Mesenchymal stem cell (in vitro differentiated cells and primary cell): ENCODE measurements at regions not wholly inside any gene's neighbourhood (a gene's known extent, or its start where the extent isn't known, plus 50 kb on each side); places are given as distances from the start of the nearest gene placed in this dataset.

Source experiments
- DNase-seq: peaks from one replicate; pipeline ENCODE4 v3.0.0-alpha.2; 2013
- H2AFZ ChIP-seq: one replicate; pipeline ENCODE4 v1.6.1; 2013; ENCODE audit warnings: low read depth, mild to moderate bottlenecking, control low read depth, inconsistent platforms, low read length, moderate library complexity
- H2AK5ac ChIP-seq: 2 replicates; pipeline ENCODE4 v1.6.1; 2013; ENCODE audit warnings: low read length, moderate library complexity, mild to moderate bottlenecking, inconsistent platforms; ENCODE audit not compliant: severe bottlenecking
- H2BK120ac ChIP-seq: one replicate; pipeline ENCODE4 v1.6.1; 2013; ENCODE audit warnings: low read depth, mild to moderate bottlenecking, inconsistent platforms, low read length, moderate library complexity
- H2BK12ac ChIP-seq, 2 experiments: one replicate each; pipeline ENCODE4 v1.6.1; 2013; ENCODE audit warnings: inconsistent platforms in 2 of 2, low read length in 2 of 2, mild to moderate bottlenecking in 2 of 2, moderate library complexity in 2 of 2, control low read depth in 1 of 2
- H2BK15ac ChIP-seq: one replicate; pipeline ENCODE4 v1.6.1; 2013; ENCODE audit warnings: mild to moderate bottlenecking, low read depth, inconsistent platforms; ENCODE audit not compliant: poor library complexity, severe bottlenecking
- H2BK5ac ChIP-seq: 2 replicates; pipeline ENCODE4 v1.6.1; 2013; ENCODE audit warnings: low read depth, mild to moderate bottlenecking, low read length, control low read depth, inconsistent platforms; ENCODE audit not compliant: poor library complexity, severe bottlenecking
- H3K14ac ChIP-seq, 2 experiments: one replicate each; pipeline ENCODE4 v1.6.1; 2013; ENCODE audit warnings: inconsistent platforms in 2 of 2, low read length in 2 of 2, control low read depth in 1 of 2, mild to moderate bottlenecking in 1 of 2, moderate library complexity in 1 of 2
- H3K18ac ChIP-seq, 2 experiments: one replicate each; pipeline ENCODE4 v1.6.1; 2013; ENCODE audit warnings: inconsistent platforms in 2 of 2, low read length in 2 of 2, control low read depth in 1 of 2, low read depth in 1 of 2, mild to moderate bottlenecking in 1 of 2
- H3K23ac ChIP-seq, 2 experiments: one replicate each; pipeline ENCODE4 v1.6.1; 2013; ENCODE audit warnings: inconsistent platforms in 2 of 2, low read length in 2 of 2, mild to moderate bottlenecking in 2 of 2, moderate library complexity in 2 of 2, control low read depth in 1 of 2
- H3K27ac ChIP-seq: 2 replicates; pipeline ENCODE4 v1.5.1; 2013; ENCODE audit warnings: mild to moderate bottlenecking, moderate library complexity, low read length, control low read depth, inconsistent platforms; ENCODE audit not compliant: poor library complexity, severe bottlenecking
- H3K27me3 ChIP-seq, 2 experiments: 2 replicates each; pipeline versions ENCODE4 v1.6.1 to v1.7.0; 2013; ENCODE audit warnings: low read length in 2 of 2, mild to moderate bottlenecking in 2 of 2, moderate library complexity in 2 of 2, control low read depth in 1 of 2, inconsistent platforms in 1 of 2; ENCODE audit not compliant: control insufficient read depth in 1 of 2, insufficient read depth in 1 of 2
- H3K36me3 ChIP-seq, 2 experiments: 2 replicates each; pipeline versions ENCODE4 v1.6.1 to v1.7.0; 2013; ENCODE audit warnings: low read length in 2 of 2, control low read depth in 1 of 2, inconsistent platforms in 1 of 2, low read depth in 1 of 2, mild to moderate bottlenecking in 1 of 2; ENCODE audit not compliant: insufficient read depth in 2 of 2, control insufficient read depth in 1 of 2
- H3K4ac ChIP-seq, 2 experiments: one replicate each; pipeline ENCODE4 v1.6.1; 2013; ENCODE audit warnings: inconsistent platforms in 2 of 2, low read length in 2 of 2, mild to moderate bottlenecking in 2 of 2, moderate library complexity in 2 of 2, control low read depth in 1 of 2, low read depth in 1 of 2
- H3K4me1 ChIP-seq: 2 replicates; pipeline ENCODE4 v1.6.1; 2013; ENCODE audit warnings: low read depth, low read length, control low read depth; ENCODE audit not compliant: control insufficient read depth, insufficient read depth
- H3K4me2 ChIP-seq: 2 replicates; pipeline ENCODE4 v1.6.1; 2013; ENCODE audit warnings: low read length, mild to moderate bottlenecking, inconsistent platforms; ENCODE audit not compliant: poor library complexity, severe bottlenecking
- H3K4me3 ChIP-seq, 2 experiments: 2 replicates each; pipeline versions ENCODE4 v1.5.1 to v1.7.0; 2013; ENCODE audit warnings: low read length in 2 of 2, mild to moderate bottlenecking in 2 of 2, control low read depth in 1 of 2, low read depth in 1 of 2; ENCODE audit not compliant: insufficient read depth in 1 of 2
- H3K79me1 ChIP-seq: replicated peaks from 2 replicates; pipeline ENCODE4 v1.6.1; 2013; ENCODE audit warnings: mild to moderate bottlenecking, control low read depth, low read length, inconsistent platforms; ENCODE audit not compliant: poor library complexity, severe bottlenecking
- H3K9ac ChIP-seq: 2 replicates; pipeline ENCODE4 v1.7.0; 2013; ENCODE audit warnings: mild to moderate bottlenecking, low read length, moderate library complexity
- H3K9me3 ChIP-seq: 2 replicates; pipeline ENCODE4 v1.7.0; 2013; ENCODE audit warnings: mild to moderate bottlenecking, low read length; ENCODE audit not compliant: control insufficient read depth
- H4K8ac ChIP-seq: one replicate; pipeline ENCODE4 v1.6.1; 2013; ENCODE audit warnings: inconsistent platforms, mild to moderate bottlenecking, low read length, moderate library complexity
- H4K91ac ChIP-seq: one replicate; pipeline ENCODE4 v1.6.1; 2013; ENCODE audit warnings: mild to moderate bottlenecking, low read length, inconsistent platforms
- WGBS: methylation state at CpG from one replicate; pipeline ENCODE4 v1.1.7; 2013; ENCODE audit warnings: mixed read lengths; 5-methylcytosine and 5-hydroxymethylcytosine counted together

DNA sequence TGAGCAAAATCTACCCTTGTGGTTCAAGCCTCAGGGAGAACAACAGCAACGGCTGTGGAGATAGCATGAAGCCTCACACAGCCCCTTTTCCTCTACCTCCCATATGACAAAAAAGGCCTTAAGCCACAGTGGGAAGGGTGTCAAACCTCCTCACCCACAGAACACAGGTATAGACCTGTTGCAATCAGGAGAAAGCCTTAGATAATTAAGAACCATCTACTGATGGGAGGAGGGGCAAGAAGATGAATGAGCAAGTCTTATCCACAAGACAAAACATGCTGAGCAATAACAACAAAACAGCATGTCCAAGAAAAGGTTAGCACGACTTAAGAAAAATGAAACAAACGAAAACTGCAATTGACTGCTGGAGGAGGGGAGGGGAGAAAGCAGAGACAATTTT lies 272.9 kb upstream of the BCHE start:
- Histone ChIP-seq H2BK15ac (no peak overlapping the region), H2AFZ (no peak overlapping the region), H3K14ac (no peak overlapping the region), H4K8ac (no peak overlapping the region), H2AK5ac (no peak overlapping the region), H3K9ac (no peak overlapping the region), H3K79me1 (no peaks in the 10 kb centered on the region), H3K23ac (no peak overlapping the region), H3K27me3 (no peaks in the 10 kb centered on the region), H3K18ac (no peak overlapping the region), H2BK120ac (peak overlapping the region; percentile 73), H3K4me3 (no peak overlapping the region), H3K9me3 (peaks cover 5% of the 10 kb centered on the region), H4K91ac (no peak overlapping the region), H3K27ac (no peak overlapping the region), H3K4me1 (no peaks in the 10 kb centered on the region), H3K36me3 (no peaks in the 10 kb centered on the region), H2BK12ac (no peak overlapping the region), H2BK5ac (no peak overlapping the region), H3K4me2 (no peak overlapping the region), H3K4ac (no peak overlapping the region)
- DNase-seq: no peak
- 86% methylated on average over 3 of the region's 3 CpGs for WGBS

DNA sequence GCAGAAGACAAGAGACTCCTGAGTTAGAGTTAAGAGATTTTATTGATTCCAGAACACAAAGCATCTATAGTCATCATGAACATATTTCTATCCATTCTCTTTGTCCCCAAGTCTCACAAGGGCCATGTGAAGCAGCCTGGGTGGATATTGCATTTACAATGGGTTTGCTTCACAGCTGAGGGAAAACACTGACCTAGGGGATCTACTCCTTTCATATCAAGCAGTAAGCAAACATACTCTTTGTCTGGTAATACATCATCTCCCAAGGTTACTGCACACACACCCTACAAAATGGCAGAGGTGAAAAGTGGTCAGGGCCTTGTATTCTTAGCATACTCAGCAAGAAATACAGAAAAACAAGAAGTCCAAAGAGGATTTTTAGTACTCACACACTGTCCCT lies 267.7 kb upstream of the BCHE start:
- Histone ChIP-seq H3K79me1 (no peaks in the 10 kb centered on the region), H3K4me3 (no peak overlapping the region), H4K8ac (no peak overlapping the region), H3K36me3 (no peaks in the 10 kb centered on the region), H3K4ac (no peak overlapping the region), H2AFZ (no peak overlapping the region), H2BK15ac (no peak overlapping the region), H3K4me2 (no peak overlapping the region), H3K9ac (no peak overlapping the region), H3K9me3 (peaks cover 4% of the 10 kb centered on the region), H2BK5ac (no peak overlapping the region), H2BK120ac (no peak overlapping the region), H3K14ac (no peak overlapping the region), H4K91ac (no peak overlapping the region), H2AK5ac (peak overlapping the region; percentile 66), H2BK12ac (no peak overlapping the region), H3K4me1 (no peaks in the 10 kb centered on the region), H3K23ac (no peak overlapping the region), H3K27me3 (no peaks in the 10 kb centered on the region), H3K18ac (no peak overlapping the region), H3K27ac (no peak overlapping the region)
- no peak for DNase-seq

DNA sequence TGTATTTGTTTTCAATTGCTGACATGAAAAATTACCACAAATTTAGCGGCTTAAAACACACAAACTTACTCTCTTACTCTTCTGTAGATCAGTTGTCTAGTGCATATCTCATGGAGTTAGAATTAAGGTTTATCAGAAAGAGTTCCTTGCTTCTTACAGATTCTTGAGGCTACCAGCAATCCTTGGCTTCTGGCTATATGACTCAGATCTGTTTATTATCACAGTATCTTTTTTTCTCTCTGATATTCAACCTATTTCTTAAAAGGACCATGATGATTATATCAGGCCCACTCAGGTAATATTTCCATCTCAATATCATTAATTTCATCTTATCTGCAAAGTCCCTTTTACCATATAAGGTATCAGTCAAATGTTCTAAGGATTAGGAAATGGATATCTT lies 263.5 kb upstream of the BCHE start:
- WGBS: no CpG with 5 or more reads among the region's 1 CpG

DNA sequence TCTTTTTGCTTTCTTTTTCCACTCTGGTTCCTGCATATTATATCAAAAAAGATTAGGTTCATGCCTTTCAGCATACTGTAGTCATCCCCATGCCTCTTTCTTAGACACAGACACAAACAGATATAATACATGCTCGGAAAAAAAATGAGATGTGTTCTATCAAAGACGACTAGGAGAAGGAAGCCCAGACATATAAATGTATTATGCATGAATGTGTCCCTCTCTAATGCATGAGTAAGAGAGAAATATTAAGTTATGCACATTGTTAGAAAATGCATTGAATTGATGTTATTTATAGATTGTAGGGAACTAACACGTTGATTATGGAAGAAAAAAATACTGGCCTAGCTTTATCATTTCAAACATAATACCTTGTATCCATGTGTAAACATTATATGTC lies 252.4 kb upstream of the BCHE start:
- no peak overlapping the region for H3K18ac ChIP-seq
- H3K27ac ChIP-seq: no peak overlapping the region
- no peak overlapping the region for H2BK5ac ChIP-seq
- H2BK12ac ChIP-seq: no peak overlapping the region
- no peak overlapping the region for H3K14ac ChIP-seq
- peaks cover 8% of the 10 kb centered on the region for H3K9me3 ChIP-seq
- H2AFZ ChIP-seq: no peak overlapping the region
- H2AK5ac ChIP-seq: no peak overlapping the region
- no peak for DNase-seq
- H4K91ac ChIP-seq: no peak overlapping the region
- H3K36me3 ChIP-seq: no peaks in the 10 kb centered on the region
- H3K4me2 ChIP-seq: no peak overlapping the region
- no peak overlapping the region for H2BK120ac ChIP-seq
- 84% methylated on average over 2 of the region's 3 CpGs for WGBS
- no peak overlapping the region for H3K4me3 ChIP-seq
- no peak overlapping the region for H2BK15ac ChIP-seq
- no peak overlapping the region for H4K8ac ChIP-seq
- no peaks in the 10 kb centered on the region for H3K27me3 ChIP-seq
- no peak overlapping the region for H3K9ac ChIP-seq
- no peak overlapping the region for H3K4ac ChIP-seq
- no peaks in the 10 kb centered on the region for H3K79me1 ChIP-seq
- H3K4me1 ChIP-seq: no peaks in the 10 kb centered on the region
- no peak overlapping the region for H3K23ac ChIP-seq

More for the DNA sequence above, 263.5 kb upstream of the BCHE start:
- H2BK12ac ChIP-seq: no peak overlapping the region
- no peak overlapping the region for H2AFZ ChIP-seq
- no peak overlapping the region for H3K9ac ChIP-seq
- no peak overlapping the region for H2AK5ac ChIP-seq
- DNase-seq: no peak
- no peak overlapping the region for H3K4ac ChIP-seq
- no peaks in the 10 kb centered on the region for H3K27me3 ChIP-seq
- H2BK5ac ChIP-seq: no peak overlapping the region
- no peaks in the 10 kb centered on the region for H3K79me1 ChIP-seq
- no peak overlapping the region for H3K14ac ChIP-seq
- no peak overlapping the region for H4K8ac ChIP-seq
- peaks cover 4% of the 10 kb centered on the region for H3K9me3 ChIP-seq
- no peaks in the 10 kb centered on the region for H3K4me1 ChIP-seq
- H3K18ac ChIP-seq: no peak overlapping the region
- no peak overlapping the region for H2BK15ac ChIP-seq
- no peak overlapping the region for H3K23ac ChIP-seq
- no peak overlapping the region for H4K91ac ChIP-seq
- no peak overlapping the region for H2BK120ac ChIP-seq
- no peaks in the 10 kb centered on the region for H3K36me3 ChIP-seq
- H3K27ac ChIP-seq: no peak overlapping the region
- H3K4me2 ChIP-seq: no peak overlapping the region
- no peak overlapping the region for H3K4me3 ChIP-seq
